Anterior cingulate cortex (tissue), 58 donors: ENCODE measurements at regions not wholly inside any gene's neighbourhood (a gene's known extent, or its start where the extent isn't known, plus 50 kb on each side); places are given as distances from the start of the nearest gene placed in this dataset.
"Not testable (repeated sequence)": the region's sequence is repeated elsewhere in the genome, so short reads cannot be mapped to it uniquely, and the experiment has no call there.

Experiments
- DNase-seq, 58 donors: peaks; one replicate each; lab custom pipeline; 2025; lab: John Stamatoyannopoulos, UW

DNA sequence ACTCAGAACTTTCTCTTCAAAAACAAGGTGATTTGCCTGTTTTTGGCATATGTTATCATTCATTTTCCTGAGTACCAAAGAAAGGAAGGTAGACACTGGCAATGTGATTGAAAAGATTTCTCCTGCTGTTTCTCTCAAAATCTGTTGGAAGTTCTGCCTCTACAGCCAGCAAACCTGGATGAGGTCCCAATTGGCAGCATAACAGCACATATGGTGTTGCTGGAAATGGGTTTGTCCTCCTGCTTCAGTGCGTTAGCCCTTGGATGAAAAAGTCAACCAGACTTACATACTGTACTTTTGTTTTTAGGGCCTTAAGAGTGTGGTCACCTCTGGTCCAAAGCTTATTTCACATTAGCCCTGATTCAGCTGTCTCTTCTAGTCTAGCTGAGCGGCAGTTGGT, 237.6 kb upstream of the MME start:
- DNase-seq, result peak in 2 of 58 donors; percentile 1

DNA sequence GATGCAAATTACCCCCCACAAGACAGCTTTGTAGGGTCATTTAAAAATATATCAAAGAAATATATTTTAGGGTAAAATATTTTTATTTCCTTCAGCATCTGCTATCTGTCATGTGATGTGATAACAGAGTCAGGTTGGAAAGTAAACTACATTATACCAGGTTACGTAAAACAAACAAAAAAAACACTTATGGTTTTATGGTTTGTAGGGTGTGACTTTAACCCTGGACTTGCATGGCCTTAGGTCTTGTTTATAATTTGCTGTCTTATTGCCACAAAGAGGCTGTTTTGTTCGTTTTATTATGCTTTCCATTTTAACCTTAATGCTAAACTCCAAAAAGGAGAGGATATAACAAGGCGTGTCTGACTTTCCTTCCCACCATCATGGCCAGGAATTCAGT, 244.5 kb upstream of the MME start:
- no peak for DNase-seq

DNA sequence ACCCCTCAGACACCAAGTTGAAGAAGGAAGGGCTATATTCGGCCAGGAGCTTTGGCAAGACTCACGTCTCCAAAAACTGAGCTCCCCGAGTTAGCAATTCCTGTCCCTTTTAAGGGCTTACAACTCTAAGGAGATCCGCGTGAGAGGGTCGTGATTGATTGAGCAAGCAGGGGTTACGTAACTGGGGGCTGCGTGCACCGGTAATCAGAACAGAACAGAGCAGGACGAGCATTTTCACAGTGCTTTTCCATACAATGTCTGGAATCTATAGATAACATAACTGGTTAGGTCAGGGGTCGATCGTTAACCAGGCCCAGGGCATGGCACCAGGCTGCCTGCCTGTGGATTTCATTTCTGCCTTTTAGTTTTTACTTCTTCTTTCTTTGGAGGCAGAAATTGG, 245.3 kb upstream of the MME start:
- not testable (repeated sequence) for DNase-seq

DNA sequence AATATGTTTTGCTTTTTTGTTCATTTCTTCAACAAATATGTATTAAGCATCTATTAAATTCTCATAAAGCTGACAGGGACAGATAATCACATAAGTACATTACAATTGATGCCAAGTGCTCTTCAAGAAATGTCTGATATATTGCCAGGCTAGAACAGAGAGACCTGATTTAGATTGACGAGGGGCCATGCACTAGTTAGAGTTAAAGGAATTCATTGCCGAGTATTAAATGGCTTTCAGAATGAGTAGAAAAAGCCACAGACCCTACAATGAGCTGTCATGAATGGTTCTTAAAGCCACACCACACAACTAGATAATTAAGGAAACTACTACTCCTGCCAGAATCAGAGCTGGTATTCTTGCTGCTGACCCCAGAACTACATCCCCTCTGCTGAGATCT, 250.2 kb upstream of the MME start:
- DNase-seq, result no peak

DNA sequence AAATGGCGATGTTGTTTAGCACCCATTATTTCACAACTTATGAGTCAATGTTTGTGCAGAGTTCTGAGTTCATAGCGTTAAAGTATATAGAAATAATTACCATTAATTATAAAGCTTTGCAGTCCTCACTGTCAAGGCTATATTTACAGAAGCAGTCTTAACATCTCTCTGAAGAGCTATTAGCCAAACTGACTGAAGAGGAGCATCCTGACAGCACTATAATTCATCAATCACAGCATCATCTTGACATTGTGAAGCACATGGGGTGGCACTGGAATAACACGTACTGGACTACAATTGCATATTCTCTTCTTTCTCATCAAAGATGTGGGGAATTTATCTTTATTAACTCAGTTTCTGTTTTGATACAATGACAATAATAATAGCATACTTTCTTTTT, 260.6 kb upstream of the MME start:
- DNase-seq, result no peak

DNA sequence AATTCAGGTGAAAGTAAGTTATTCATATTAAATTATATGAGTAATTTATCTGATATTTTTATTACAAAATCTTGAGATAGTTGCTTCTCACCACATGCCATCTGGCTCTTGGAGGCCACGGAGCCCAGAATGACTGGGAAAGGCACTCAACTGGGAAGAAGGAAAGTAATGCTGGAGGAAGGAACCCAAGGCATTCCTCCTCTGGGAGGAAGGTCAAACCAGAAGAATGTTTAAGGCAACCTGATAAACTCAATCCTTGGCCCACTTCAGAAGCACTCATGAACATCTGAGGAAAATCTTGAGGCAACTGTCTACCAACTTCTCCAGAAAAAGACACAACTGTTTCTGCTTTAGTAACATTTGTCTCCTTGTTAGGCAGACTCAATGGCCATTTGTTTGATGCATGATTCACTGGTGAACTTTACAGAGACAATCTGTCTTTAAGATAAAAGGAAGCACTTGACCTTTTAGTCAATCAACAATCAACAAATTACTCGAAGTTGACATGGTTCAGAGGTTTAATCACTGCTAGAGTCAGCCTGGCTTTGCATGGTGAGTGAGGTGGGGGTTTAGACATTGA, 261.4 kb upstream of the MME start:
- no peak for DNase-seq

DNA sequence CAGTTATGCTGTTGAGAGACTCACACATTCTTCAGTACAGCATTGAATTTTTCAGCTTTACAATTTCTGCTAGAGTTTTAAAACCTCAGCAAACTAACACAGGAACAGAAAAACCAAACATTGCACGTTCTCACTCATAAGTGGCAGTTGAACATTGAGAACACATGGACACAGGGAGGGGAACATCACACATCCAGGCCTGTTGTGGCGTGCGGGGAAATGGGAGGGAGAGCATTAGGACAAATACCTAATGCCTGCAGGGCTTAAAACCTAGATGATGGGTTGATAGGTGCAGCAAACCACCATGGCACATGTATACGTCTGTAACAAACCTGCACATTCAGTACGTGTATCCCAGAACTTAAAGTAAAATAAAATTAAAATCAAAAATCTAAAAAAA, 270.1 kb upstream of the MME start:
- DNase-seq, result not testable (repeated sequence)

DNA sequence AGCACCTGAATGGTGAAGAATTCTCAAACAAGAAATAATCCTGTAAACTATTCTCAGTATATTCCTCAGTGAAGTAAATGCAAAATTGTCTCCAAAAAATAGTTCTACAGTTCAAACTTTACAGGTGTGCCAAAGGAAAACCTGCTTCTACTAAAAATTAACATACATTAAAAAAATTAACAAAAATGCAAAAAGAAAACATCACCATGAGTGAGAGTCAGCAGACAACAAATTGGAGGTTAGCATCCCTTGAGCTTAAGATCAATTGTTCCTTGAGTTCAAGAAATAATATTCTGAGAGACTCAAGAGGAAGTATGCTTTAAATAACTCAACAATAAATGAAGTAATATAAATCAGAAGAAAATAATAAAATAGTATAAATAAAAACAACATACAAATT, 278.4 kb upstream of the MME start:
- no peak for DNase-seq

DNA sequence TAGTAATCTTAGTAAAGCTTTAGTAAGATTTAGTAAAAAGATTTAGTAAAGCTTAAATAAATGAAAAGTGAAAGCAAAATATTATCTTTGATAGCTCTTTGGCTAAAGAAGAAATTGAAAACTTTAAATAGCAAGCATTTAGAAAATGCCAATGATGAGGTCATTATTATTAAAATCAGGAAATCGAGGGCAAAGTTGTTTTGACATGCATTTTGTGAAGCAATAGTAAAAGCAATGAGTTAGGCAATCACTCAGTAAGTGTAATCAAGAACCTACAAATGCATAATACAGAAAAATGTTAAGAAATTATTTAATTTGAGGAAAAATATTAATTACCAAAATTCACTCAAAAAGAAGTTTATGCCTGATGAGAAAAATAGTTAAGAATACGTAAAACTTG, 280.3 kb upstream of the MME start:
- no peak for DNase-seq

DNA sequence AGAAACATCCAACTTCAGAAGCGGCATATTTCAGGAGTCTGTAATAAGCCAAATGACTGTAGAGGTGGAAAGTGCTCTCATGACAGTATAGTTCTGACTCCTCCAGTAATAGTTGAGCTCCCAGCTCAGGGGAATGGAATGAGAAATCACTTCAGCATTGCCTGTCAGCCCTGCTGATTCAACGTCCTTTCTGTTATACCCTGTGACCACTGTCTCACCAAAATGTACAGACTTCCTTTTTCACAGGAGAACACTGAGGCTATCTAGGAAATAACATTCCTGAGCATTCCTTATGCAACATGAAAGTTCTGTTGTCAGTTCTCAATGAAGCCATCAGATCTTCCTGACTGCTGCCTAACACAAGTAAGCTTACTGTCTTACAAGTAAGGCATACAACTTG, 284.5 kb upstream of the MME start:
- DNase-seq, result no peak

DNA sequence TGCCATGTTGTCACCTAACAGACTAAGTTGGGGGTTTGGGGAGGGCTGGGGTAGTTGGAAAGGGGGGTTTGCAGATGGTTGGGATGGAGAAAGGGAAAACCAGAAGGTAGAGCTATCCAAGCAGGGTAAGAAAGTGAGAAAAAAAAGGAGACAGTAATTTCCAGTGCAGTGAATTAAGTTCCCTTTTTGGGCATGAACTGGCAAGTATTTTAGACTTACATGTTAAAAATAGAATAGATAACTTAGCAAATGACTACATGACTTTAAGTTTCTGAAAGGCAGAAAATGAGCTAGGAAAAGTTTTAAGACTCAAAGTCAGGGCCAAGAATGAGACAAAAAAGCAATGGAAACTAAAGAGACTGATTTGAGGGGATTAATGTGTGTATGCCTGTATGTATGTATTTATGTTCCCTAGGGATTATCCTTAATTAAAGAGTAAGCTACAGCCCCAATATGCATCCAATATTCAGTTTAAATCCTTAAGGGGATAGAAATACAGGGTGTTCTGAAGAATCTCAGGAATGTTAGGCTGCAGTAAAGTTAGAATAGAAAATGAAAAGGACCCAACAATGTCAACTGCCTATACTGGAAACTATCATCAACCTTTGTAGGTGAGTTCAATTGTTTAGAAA, 285.2 kb upstream of the MME start:
- DNase-seq, result no peak

DNA sequence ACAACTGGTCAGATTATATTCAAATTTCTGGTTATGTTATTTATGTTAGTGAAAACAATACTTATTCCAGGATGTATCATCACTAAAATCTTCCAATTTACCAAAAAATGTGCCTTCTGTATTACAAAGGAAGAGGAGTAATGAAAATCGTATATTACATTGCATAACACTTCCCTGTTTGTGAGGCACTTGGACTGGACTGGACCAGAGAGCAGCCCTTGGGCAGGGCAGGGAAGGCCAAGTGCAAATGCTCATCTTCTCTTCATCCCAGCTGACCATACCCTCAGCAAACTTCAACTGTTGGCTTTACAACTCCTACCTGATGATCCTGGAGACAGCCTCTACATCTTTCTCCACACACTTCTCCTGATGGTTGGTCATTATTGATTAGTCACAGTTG, 285.7 kb upstream of the MME start:
- no peak for DNase-seq

DNA sequence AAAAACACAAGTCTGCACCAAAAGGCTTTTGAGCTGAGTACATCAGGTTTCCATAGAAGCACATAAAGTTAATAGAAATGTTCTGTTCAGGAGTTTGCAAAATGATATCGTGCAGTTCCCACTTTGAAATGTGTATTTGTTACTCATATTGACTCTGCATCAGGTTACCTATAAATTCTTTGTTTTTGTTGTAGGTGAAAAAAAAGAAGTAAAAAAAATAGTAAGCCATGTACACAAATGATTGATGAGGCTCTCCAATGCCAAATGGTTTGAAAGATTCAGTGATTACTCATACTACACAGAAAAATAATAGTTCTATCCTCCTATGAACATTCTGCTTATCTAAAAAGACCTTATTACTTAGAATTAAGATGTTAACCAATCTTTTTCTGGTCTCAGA, 287.3 kb upstream of the MME start:
- DNase-seq, result no peak

DNA sequence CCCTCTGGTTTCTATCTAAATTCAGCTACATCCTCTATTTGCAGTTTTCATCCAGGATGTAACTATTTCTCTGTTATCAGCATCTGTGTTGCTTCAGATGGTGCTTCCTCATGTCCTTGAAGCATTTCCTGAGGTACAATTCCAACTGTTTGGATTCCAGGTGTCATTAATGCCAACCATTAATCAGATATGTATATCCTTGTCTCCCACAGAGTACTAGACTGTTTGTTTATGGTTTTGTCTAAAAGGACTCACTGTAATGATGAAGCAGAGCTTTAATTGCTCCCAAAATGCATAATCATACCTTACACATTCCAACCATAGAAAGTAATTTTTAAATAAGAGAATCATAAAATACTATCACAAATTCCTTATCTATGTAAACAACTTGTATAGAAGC, 288.5 kb upstream of the MME start:
- no peak for DNase-seq

DNA sequence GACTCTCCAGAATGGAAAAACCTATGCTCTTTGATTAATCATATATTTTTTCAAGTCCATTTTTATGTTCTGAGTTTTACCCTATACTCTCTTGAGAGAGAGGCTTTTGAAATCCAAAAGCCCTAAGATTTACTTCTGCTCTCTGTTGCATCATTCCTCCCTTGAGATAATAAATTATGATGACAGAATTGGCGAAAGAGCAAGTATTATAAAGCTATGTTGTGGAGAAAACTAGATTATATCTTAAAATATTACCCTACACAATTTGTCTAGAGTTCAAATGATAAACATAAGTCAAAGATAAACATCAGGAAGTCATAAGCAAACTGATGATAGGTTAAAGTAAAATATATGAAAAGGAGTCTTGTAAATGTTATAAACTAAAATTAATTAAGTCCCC, 293.4 kb upstream of the MME start:
- no peak for DNase-seq

DNA sequence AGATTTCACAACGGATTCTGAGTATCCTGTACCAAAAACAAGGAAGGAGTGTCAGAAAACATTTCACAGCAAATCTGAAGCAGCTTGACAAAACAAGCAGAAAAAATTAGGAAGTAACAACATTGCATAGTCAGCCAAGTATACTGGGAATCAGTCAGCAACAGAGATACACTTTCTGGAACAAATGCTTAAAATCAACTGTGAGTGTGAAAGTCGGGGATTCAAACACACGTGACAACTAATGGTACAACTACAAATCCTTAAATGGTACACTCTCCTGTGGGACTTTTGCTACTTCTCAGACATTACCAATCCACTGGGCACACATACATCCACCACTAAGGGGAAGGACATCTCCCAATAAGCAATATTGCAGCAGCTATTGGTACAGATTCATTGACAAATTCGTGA, 296.6 kb upstream of the MME start:
- DNase-seq, result peak in 1 of 58 donors; percentile 16

DNA sequence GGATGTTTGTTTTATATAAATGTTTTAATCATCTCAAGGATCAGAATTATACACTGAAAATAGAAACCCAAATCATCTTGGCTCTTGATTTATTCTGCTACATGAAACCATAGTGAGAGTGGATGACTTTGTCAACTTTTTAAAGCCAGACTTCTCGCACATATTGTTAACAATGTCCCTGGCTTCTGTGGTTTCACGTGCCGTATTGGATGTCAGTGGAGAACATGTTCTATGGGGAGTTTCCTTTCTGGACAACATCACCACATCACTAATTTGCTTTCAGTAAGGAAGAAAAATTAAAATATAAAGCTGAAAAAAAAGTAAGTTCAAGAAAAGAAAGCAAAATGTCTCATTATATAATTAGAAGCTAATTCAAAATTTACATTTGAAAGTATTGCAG, 297.1 kb upstream of the MME start:
- no peak for DNase-seq

DNA sequence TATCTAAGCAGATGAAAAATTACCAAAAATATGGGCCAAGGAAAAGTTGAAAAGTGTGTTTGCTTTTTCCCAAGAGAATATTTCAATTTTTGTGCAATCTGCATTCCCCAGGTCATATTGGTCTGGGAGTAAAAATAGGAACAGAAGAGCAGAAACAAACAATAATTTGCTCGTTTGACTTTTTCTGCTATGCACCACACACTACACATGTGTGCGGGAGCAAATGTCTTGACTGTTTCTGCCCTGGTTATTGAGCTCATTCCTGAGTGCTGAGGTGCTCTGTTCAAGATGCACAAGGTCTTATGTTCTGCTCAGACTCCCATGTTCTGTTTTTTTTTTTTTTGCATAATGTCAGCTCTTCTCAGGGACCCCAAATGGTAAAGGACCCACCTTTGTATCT, 298.0 kb upstream of the MME start:
- DNase-seq, result no peak

DNA sequence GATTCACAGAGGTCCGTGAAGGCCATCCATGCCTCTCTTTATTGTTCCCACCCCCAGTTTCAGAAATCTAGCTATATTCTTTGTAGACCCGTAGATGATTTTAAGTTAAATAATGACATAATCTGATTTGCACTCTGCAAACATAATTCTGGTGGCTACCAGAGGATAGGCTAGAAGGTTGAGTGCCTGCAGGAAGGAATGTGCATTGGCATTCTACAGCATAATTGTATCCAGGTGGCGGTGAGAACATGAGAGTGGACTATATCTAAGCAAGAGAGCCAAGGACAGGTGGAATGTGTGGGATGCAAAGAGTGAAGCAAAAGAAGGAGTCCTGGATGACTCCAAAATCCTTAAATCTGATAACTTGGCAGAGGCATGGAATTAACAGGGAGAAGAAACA, 298.5 kb upstream of the MME start:
- no peak for DNase-seq

DNA sequence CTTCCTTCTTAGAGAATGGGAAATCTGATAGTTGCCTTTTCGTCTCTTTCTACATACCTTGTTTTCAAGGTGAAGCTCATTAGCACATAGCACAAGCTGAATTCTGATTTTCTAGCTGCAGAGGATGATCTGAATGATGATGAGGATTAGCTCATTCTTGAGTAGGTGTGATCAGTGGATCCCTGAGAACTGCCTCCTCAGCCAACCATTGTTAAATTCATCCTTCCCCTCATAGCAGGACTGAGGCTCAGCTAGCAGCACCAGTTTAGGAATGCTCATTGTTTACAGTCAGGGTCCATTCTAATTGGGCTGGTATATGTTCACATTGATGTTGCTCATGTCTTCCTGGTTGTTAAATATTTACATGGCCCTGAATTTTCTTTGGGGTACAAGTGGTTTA, 299.9 kb upstream of the MME start:
- no peak for DNase-seq

DNA sequence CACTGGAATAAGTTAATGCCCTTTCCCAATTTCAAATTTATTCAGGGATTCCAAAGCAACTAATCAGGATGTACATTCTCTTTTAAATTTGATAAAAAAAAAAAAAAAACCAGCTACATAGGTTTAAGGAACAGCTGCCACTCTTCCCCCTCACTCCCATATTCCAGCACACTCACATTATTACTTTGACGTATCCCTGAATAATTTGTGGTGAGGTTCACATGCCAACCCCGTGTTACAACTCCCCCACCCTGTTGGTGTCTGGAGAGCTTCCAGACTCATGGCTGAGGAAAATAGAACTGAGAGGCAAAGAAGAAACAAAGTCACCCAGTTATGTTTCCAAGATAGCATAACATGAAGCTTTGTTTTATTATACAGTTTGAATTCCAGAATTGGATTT, 300.5 kb upstream of the MME start:
- DNase-seq, result no peak

DNA sequence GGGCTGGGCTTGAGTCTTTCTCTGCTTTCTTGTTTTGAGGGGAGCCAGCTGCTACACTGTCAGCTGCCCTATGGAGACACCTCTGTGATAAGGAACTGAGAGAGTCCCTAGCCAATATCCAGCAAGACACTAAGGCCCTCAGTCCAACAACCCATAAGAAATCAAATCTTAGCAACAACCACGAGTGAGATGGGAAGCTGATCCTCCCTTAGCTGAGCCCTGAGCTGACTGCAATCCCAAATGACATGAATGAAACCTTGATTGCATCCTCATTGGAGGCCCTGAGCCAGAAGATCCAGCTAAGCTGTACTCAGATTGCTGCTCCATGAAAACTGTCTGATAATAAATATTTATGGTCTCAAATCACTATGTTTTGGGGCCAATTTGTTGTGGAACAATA, 302.1 kb upstream of the MME start:
- no peak for DNase-seq
